Right atrium auricular region (tissue), 2 donors: ENCODE measurements at regions not wholly inside any gene's neighbourhood (a gene's known extent, or its start where the extent isn't known, plus 50 kb on each side); places are given as distances from the start of the nearest gene placed in this dataset.

Experiments used
- DNase-seq: peaks from one replicate; pipeline ENCODE4 v3.0.0-alpha.2; 2019; ENCODE audit warnings: low spot score
- H3K27ac ChIP-seq, 2 donors: fragments of 200-600 bp; sonication (generic); 1 replicate in 1 of 2; 2 replicates in 1 of 2; pipeline ENCODE4 v1.5.1; 2016 to 2019
- H3K27me3 ChIP-seq, 2 donors: fragments of 200-600 bp; sonication (generic); one replicate each; pipeline versions ENCODE4 v1.5.1 to v1.6.0; 2017 to 2019
- H3K36me3 ChIP-seq: fragments of 200-600 bp; sonication (generic); one replicate; pipeline ENCODE4 v1.5.1; 2016
- H3K4me1 ChIP-seq, 2 donors: fragments of 200-600 bp; sonication (generic); one replicate each; pipeline versions ENCODE4 v1.5.1 to v1.6.0; 2017 to 2019
- H3K4me3 ChIP-seq, 2 donors: fragments of 200-600 bp; sonication (generic); 1 replicate in 1 of 2; 2 replicates in 1 of 2; pipeline ENCODE4 v1.5.1; 2017 to 2019; ENCODE audit warnings: mild to moderate bottlenecking in 1 of 2, moderate library complexity in 1 of 2
- H3K9me3 ChIP-seq, 2 donors: fragments of 200-600 bp; sonication (generic); one replicate each; pipeline ENCODE4 v1.5.1; 2019
- CTCF ChIP-seq, 2 donors: fragments of 200-600 bp; sonication (generic); IDR thresholded peaks; one replicate each; pipeline ENCODE4 v1.5.1; 2019; ENCODE audit warnings: antibody characterized with exemption in 2 of 2

GRCh38 chr2:120483355-120483754 lies 137.4 kb downstream of the INHBB start:
- Histone ChIP-seq H3K4me3 (no peak overlapping the region), H3K27ac (no peak overlapping the region), H3K36me3 (no peaks in the 10 kb centered on the region), H3K27me3 (no peaks in the 10 kb centered on the region), H3K4me1 (no peaks in the 10 kb centered on the region), H3K9me3 (no peaks in the 10 kb centered on the region)
- TF ChIP-seq CTCF (IDR thresholded peaks at IDR 0.05) = no peak
- no peak for DNase-seq

DNA sequence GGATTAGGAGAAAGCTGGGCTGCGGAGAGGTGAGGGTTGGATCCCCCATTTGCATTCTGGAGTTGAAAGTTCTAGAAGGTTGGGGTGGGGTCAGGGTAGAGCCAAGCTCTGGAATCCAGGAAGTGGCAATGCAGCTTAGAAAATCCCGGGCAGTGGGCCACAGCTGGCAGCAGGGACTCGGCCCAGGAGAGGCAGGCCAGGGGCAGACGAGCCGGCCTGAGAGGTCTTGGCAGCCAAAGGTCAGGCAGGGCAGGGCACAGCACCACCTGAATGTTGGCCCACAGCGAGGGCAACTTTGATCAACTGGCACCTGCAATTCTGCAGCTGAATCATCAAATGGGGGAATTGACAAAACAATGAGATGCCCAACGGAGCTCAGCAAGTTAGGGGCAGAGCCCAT lies 139.2 kb downstream of the INHBB start:
- H3K4me3 ChIP-seq = no peak overlapping the region
- H3K27me3 ChIP-seq = no peaks in the 10 kb centered on the region
- no peak overlapping the region for H3K27ac ChIP-seq
- no peaks in the 10 kb centered on the region for H3K9me3 ChIP-seq
- no peaks in the 10 kb centered on the region for H3K36me3 ChIP-seq
- H3K4me1 ChIP-seq = no peaks in the 10 kb centered on the region
- no peak for DNase-seq
- no peak for TF ChIP-seq CTCF (IDR thresholded peaks at IDR 0.05)

GRCh38 chr2:120486441-120486840 lies 140.5 kb downstream of the INHBB start:
- H3K27me3 ChIP-seq = no peaks in the 10 kb centered on the region
- H3K9me3 ChIP-seq = no peaks in the 10 kb centered on the region
- DNase-seq = no peak
- no peak overlapping the region for H3K27ac ChIP-seq
- TF ChIP-seq CTCF (IDR thresholded peaks at IDR 0.05) = no peak
- H3K4me1 ChIP-seq = no peaks in the 10 kb centered on the region
- H3K4me3 ChIP-seq = no peak overlapping the region
- no peaks in the 10 kb centered on the region for H3K36me3 ChIP-seq

DNA sequence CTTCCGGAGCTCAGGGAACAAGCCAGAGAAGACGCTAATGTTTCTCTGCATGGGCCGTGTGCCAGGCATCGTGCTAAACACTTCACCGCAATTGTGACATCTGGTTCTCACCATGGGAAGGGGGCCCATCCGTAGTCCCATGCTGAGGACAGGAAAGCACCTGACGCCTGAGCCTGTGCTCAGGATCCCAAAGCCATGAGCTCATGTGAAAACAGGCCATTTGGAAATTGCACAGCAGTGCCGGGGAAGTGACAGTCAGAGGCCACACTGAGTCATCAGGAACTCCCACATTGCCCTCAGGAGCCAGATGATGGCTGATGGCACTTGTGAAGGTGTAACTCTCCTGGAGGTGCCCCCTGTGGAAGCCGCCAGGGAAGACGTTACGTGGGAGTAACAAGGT lies 141.0 kb downstream of the INHBB start:
- Histone ChIP-seq H3K36me3 (no peaks in the 10 kb centered on the region), H3K27ac (no peak overlapping the region), H3K27me3 (no peaks in the 10 kb centered on the region), H3K4me1 (no peaks in the 10 kb centered on the region), H3K9me3 (no peaks in the 10 kb centered on the region), H3K4me3 (no peak overlapping the region)
- TF ChIP-seq CTCF (IDR thresholded peaks at IDR 0.05) = no peak
- DNase-seq = no peak

- H3K36me3 ChIP-seq = no peaks in the 10 kb centered on the region
- no peaks in the 10 kb centered on the region for H3K9me3 ChIP-seq
- no peak for DNase-seq
- no peak for TF ChIP-seq CTCF (IDR thresholded peaks at IDR 0.05)
- no peaks in the 10 kb centered on the region for H3K4me1 ChIP-seq
- no peaks in the 10 kb centered on the region for H3K27me3 ChIP-seq
- no peak overlapping the region for H3K27ac ChIP-seq
- no peak overlapping the region for H3K4me3 ChIP-seq
Measured at GRCh38 chr2:120488531-120488930, 142.6 kb downstream of the INHBB start.

DNA sequence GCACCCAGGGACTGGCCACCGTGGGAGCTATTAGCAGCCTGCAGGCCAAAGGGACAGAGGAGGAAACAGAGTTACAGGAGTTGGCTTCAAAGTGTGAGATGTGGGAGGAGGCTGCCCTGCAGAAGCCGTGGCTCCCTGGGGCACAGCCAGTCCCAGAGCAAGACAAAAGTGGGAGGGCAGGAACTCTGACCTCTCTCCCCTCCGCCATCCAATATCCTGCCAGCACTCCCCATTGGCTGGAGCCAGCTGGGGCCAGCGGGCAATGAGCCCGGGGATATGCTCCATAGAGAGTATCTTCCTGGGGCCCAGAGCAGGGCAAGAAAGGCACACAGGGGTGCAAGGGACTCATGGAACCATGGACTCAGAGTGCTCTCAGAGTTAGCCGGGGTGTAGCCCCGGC lies 143.1 kb downstream of the INHBB start:
- no peaks in the 10 kb centered on the region for H3K27me3 ChIP-seq
- no peaks in the 10 kb centered on the region for H3K4me1 ChIP-seq
- no peak for TF ChIP-seq CTCF (IDR thresholded peaks at IDR 0.05)
- H3K36me3 ChIP-seq = no peaks in the 10 kb centered on the region
- no peaks in the 10 kb centered on the region for H3K9me3 ChIP-seq
- no peak overlapping the region for H3K4me3 ChIP-seq
- H3K27ac ChIP-seq = no peak overlapping the region
- DNase-seq = no peak
